Astrocyte (in vitro differentiated cells and primary cell): ENCODE measurements at regions not wholly inside any gene's neighbourhood (a gene's known extent, or its start where the extent isn't known, plus 50 kb on each side); places are given as distances from the start of the nearest gene placed in this dataset.

Source experiments
- CTCF ChIP-seq: IDR thresholded peaks from 2 replicates; pipeline ENCODE4 v1.5.1; 2011; ENCODE audit warnings: low read depth, mild to moderate bottlenecking, inconsistent platforms, low read length, moderate library complexity; ENCODE audit not compliant: insufficient read depth
- EZH2 ChIP-seq: IDR thresholded peaks from 2 replicates; pipeline ENCODE4 v1.6.1; 2012; ENCODE audit warnings: mild to moderate bottlenecking, low read length, inconsistent platforms; ENCODE audit not compliant: insufficient read depth

GRCh38 chr17:79428988-79429387 is 181.9 kb downstream of the RBFOX3 start:
- TF ChIP-seq CTCF (no peak), EZH2 (no peak)
